T-cell (primary cell): ENCODE measurements at regions not wholly inside any gene's neighbourhood (a gene's known extent, or its start where the extent isn't known, plus 50 kb on each side); places are given as distances from the start of the nearest gene placed in this dataset.

Source experiments
- ATAC-seq, 4 experiments: fragments of 200-7000 bp in 3 of 4; fragments of 150-1000 bp in 1 of 4; cut with Tn5 transposase; replicated peaks in 1 of 4; 1 replicate in 3 of 4; 2 replicates in 1 of 4; pipeline ENCODE4 v1.10.0; 2021; ENCODE audit warnings: moderate library complexity in 3 of 4, mild to moderate bottlenecking in 2 of 4, moderate number of reproducible peaks in 1 of 4
- CTCF ChIA-PET, 2 donors: fragments of 300-600 bp; sonication (Branson Sonifier 250); formaldehyde crosslinking; loops; one replicate each; lab custom pipeline; 2022; ENCODE audit warnings: antibody characterized with exemption in 2 of 2; lab: Charles Lee
- POLR2A ChIA-PET, 2 donors: fragments of 300-600 bp; sonication (Branson Sonifier 250); formaldehyde crosslinking; loops; one replicate each; lab custom pipeline; 2022; ENCODE audit warnings: antibody characterized with exemption in 2 of 2; lab: Charles Lee
- DNase-seq, 35 experiments: peaks; one replicate each; pipeline versions ENCODE4 v3.0.0 to v3.0.0-alpha.2; 2013 to 2023
- H3K27ac ChIP-seq: one replicate; pipeline ENCODE4 v1.5.1; 2013; ENCODE audit warnings: low read length
- H3K27me3 ChIP-seq, 2 experiments: replicated peaks in 1 of 2; 1 replicate in 1 of 2; 2 replicates in 1 of 2; pipeline versions ENCODE4 v1.6.1 to v1.7.0; 2013; ENCODE audit warnings: low read length in 1 of 2, mixed read lengths in 1 of 2; ENCODE audit not compliant: control insufficient read depth in 2 of 2, insufficient read depth in 2 of 2; ENCODE audit errors: extremely low read depth in 1 of 2
- H3K36me3 ChIP-seq, 2 donors: 1 replicate in 1 of 2; 2 replicates in 1 of 2; pipeline versions ENCODE4 v1.6.1 to v1.7.0; 2013; ENCODE audit warnings: low read length in 1 of 2; ENCODE audit not compliant: control insufficient read depth in 2 of 2, insufficient read depth in 1 of 2; ENCODE audit errors: extremely low read depth in 1 of 2
- H3K4me1 ChIP-seq, 2 experiments: 1 replicate in 1 of 2; 2 replicates in 1 of 2; pipeline versions ENCODE4 v1.6.1 to v1.7.0; 2013; ENCODE audit warnings: low read length in 2 of 2, mixed read lengths in 1 of 2; ENCODE audit not compliant: insufficient read depth in 2 of 2, control insufficient read depth in 1 of 2; ENCODE audit errors: extremely low read depth in 1 of 2
- H3K4me3 ChIP-seq, 2 donors: 1 replicate in 1 of 2; 2 replicates in 1 of 2; pipeline versions ENCODE4 v1.5.1 to v1.7.0; 2013; ENCODE audit warnings: mild to moderate bottlenecking in 2 of 2, low read length in 1 of 2, moderate library complexity in 1 of 2; ENCODE audit not compliant: control insufficient read depth in 1 of 2; ENCODE audit errors: extremely low read depth in 1 of 2
- H3K9me3 ChIP-seq: 2 replicates; pipeline ENCODE4 v1.7.0; 2013
- H3K27ac Mint-ChIP-seq, 2 donors: one replicate each; pipeline ENCODE4 v1.8.0; 2020 to 2021; ENCODE audit warnings: mild to moderate bottlenecking in 2 of 2, mixed read lengths in 2 of 2
- H3K27me3 Mint-ChIP-seq, 2 donors: one replicate each; pipeline ENCODE4 v1.8.0; 2021 to 2022; ENCODE audit warnings: mixed read lengths in 2 of 2
- H3K36me3 Mint-ChIP-seq: one replicate; pipeline ENCODE4 v1.8.0; 2021; ENCODE audit warnings: mixed read lengths
- H3K4me1 Mint-ChIP-seq, 3 donors: one replicate each; pipeline ENCODE4 v1.8.0; 2020 to 2022; ENCODE audit warnings: mixed read lengths in 3 of 3, mild to moderate bottlenecking in 1 of 3
- H3K4me3 Mint-ChIP-seq, 3 donors: one replicate each; pipeline ENCODE4 v1.8.0; 2020 to 2022; ENCODE audit warnings: mild to moderate bottlenecking in 3 of 3, mixed read lengths in 3 of 3, moderate library complexity in 3 of 3
- H3K9me3 Mint-ChIP-seq, 3 donors: one replicate each; pipeline ENCODE4 v1.8.0; 2020 to 2022; ENCODE audit warnings: mixed read lengths in 3 of 3
- WGBS: methylation state at CpG from one replicate; pipeline ENCODE4 v1.1.5; 2013; ENCODE audit warnings: missing lambda C conversion rate; ENCODE audit not compliant: insufficient coverage; 5-methylcytosine and 5-hydroxymethylcytosine counted together

DNA sequence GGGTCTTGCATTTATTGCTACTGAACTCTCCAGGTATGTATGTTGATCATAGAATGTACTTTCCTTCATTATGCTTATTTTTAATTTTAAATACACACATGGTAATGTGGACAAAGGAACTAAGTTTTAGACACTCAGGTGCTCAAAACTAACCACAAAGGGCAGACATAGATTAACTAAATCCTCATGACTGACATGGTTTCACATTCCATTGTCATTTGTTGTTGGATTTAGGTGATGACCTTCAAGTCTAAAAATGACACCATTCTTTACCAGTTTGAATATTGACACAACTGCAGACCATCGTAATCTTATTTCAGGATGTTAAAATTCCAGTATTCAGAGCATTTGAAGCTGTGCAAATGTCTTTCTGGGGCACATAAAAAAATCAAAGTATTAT is 128.4 kb downstream of the BBS10 start:
- H3K4me3 Mint-ChIP-seq, result no peak overlapping the region
- peaks cover 0 to 2% of the 10 kb centered on the region in 2 experiments for H3K27me3 ChIP-seq
- ChIA-PET POLR2A (no interaction called here), CTCF (no interaction called here)
- no peaks in the 10 kb centered on the region for H3K36me3 Mint-ChIP-seq
- no peak for ATAC-seq
- no peaks in the 10 kb centered on the region for H3K4me1 Mint-ChIP-seq
- no peaks in the 10 kb centered on the region for H3K4me1 ChIP-seq
- DNase-seq, result no peak
- H3K27ac ChIP-seq, result no peak overlapping the region
- H3K4me3 ChIP-seq, result no peak overlapping the region
- H3K27ac Mint-ChIP-seq, result no peak overlapping the region
- H3K9me3 Mint-ChIP-seq, result no peaks in the 10 kb centered on the region
- H3K27me3 Mint-ChIP-seq, result peaks cover 3 to 11% of the 10 kb centered on the region in 2 donors
- H3K36me3 ChIP-seq, result no peaks in the 10 kb centered on the region
- WGBS, result no CpG with 5 or more reads among the region's 1 CpG
- H3K9me3 ChIP-seq, result no peaks in the 10 kb centered on the region

- Mint-ChIP-seq H3K4me3 (no peak overlapping the region), H3K27ac (no peak overlapping the region), H3K4me1 (no peaks in the 10 kb centered on the region), H3K36me3 (no peaks in the 10 kb centered on the region), H3K9me3 (no peaks in the 10 kb centered on the region), H3K27me3 (peaks cover 3 to 10% of the 10 kb centered on the region in 2 donors)
- DNase-seq (no peak), ATAC-seq (no peak)
- H3K36me3 ChIP-seq, result no peaks in the 10 kb centered on the region
- H3K4me3 ChIP-seq, result no peak overlapping the region
- POLR2A ChIA-PET, result no interaction called here
- no peaks in the 10 kb centered on the region for H3K4me1 ChIP-seq
- CTCF ChIA-PET, result no interaction called here
- H3K27ac ChIP-seq, result no peak overlapping the region
- peaks cover 0 to 2% of the 10 kb centered on the region in 2 experiments for H3K27me3 ChIP-seq
- WGBS, result 72% methylated on average over 4 of the region's 8 CpGs
- H3K9me3 ChIP-seq, result no peaks in the 10 kb centered on the region
These were observed 131.4 kb downstream of the BBS10 start for GRCh38 chr12:76216585-76217472.

GRCh38 chr12:76208129-76208528 is 123.6 kb upstream of the NAP1L1 start:
- no peak overlapping the region for H3K4me3 ChIP-seq
- peaks cover 0 to 3% (median 2%) of the 10 kb centered on the region in 3 donors for H3K9me3 Mint-ChIP-seq
- no peaks in the 10 kb centered on the region for H3K9me3 ChIP-seq
- ATAC-seq (no peak), DNase-seq (no peak)
- H3K36me3 ChIP-seq, result no peaks in the 10 kb centered on the region
- CTCF ChIA-PET, result no interaction called here
- no peaks in the 10 kb centered on the region for H3K4me1 Mint-ChIP-seq
- no peak overlapping the region for H3K27ac Mint-ChIP-seq
- H3K27ac ChIP-seq, result no peak overlapping the region
- H3K4me3 Mint-ChIP-seq, result no peak overlapping the region
- peaks cover 22 to 23% of the 10 kb centered on the region in 2 donors for H3K27me3 Mint-ChIP-seq
- POLR2A ChIA-PET, result no interaction called here
- no peaks in the 10 kb centered on the region for H3K27me3 ChIP-seq
- H3K36me3 Mint-ChIP-seq, result no peaks in the 10 kb centered on the region
- H3K4me1 ChIP-seq, result no peaks in the 10 kb centered on the region

- no peaks in the 10 kb centered on the region for H3K36me3 ChIP-seq
- no peak overlapping the region for H3K27ac Mint-ChIP-seq
- ATAC-seq (no peak), DNase-seq (no peak)
- H3K27me3 ChIP-seq, result no peaks in the 10 kb centered on the region
- no peak overlapping the region for H3K4me3 ChIP-seq
- no peaks in the 10 kb centered on the region for H3K9me3 ChIP-seq
- H3K4me1 ChIP-seq, result peaks cover 0 to 2% of the 10 kb centered on the region in 2 experiments
- no peak overlapping the region for H3K4me3 Mint-ChIP-seq
- no peaks in the 10 kb centered on the region for H3K4me1 Mint-ChIP-seq
- POLR2A ChIA-PET, result no interaction called here
- peaks cover 31 to 33% of the 10 kb centered on the region in 2 donors for H3K27me3 Mint-ChIP-seq
- CTCF ChIA-PET, result no interaction called here
- H3K36me3 Mint-ChIP-seq, result no peaks in the 10 kb centered on the region
- peaks cover 0 to 8% (median 5%) of the 10 kb centered on the region in 3 donors for H3K9me3 Mint-ChIP-seq
- WGBS, result 85% methylated on average over 5 of the region's 5 CpGs
- H3K27ac ChIP-seq, result no peak overlapping the region
These were observed 122.2 kb upstream of the NAP1L1 start for GRCh38 chr12:76206677-76207072.

GRCh38 chr12:76206039-76206676 is 121.7 kb upstream of the NAP1L1 start:
- Mint-ChIP-seq H3K4me3 (no peak overlapping the region), H3K27me3 (peaks cover 31 to 34% of the 10 kb centered on the region in 2 donors), H3K9me3 (peaks cover 0 to 8% (median 5%) of the 10 kb centered on the region in 3 donors), H3K36me3 (no peaks in the 10 kb centered on the region), H3K27ac (no peak overlapping the region), H3K4me1 (no peaks in the 10 kb centered on the region)
- ATAC-seq (no peak), DNase-seq (no peak)
- Histone ChIP-seq H3K36me3 (no peaks in the 10 kb centered on the region), H3K4me3 (no peak overlapping the region), H3K4me1 (peaks cover 0 to 2% of the 10 kb centered on the region in 2 experiments), H3K27me3 (no peaks in the 10 kb centered on the region), H3K27ac (no peak overlapping the region), H3K9me3 (no peaks in the 10 kb centered on the region)
- POLR2A ChIA-PET, result no interaction called here
- 33% methylated on average over 1 of the region's 1 CpG for WGBS
- CTCF ChIA-PET, result interaction anchor here in 1 of 2 donors (0.5 kb wide), 1 partner anchor 15 kb away, joined by 5 read pairs; no protein-coding TSS in a partner anchor

DNA sequence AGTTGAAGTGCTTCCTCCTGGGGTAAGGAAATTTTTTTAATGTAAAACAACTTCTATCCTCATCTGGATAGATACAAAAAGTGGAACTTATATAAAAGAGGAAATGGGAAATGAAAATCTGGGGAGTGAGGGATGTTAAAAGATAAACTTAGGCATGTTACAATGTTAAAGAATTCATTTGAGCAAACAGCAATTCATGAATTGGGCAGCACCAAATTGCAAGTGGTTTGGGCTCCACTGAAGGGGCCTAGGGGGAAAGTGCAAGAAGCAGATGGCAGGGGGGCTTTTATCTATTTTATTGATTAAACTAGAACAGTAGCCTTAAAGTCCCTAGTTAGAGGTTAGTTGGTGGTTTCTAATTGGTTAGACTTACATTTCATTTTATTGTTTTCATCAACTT is 118.1 kb upstream of the NAP1L1 start:
- H3K27ac Mint-ChIP-seq, result no peak overlapping the region
- CTCF ChIA-PET, result no interaction called here
- Histone ChIP-seq H3K4me3 (no peak overlapping the region), H3K27me3 (no peaks in the 10 kb centered on the region), H3K36me3 (no peaks in the 10 kb centered on the region), H3K9me3 (peaks cover 6% of the 10 kb centered on the region), H3K4me1 (peaks cover 0 to 2% of the 10 kb centered on the region in 2 experiments), H3K27ac (no peak overlapping the region)
- no peak for DNase-seq
- no peak overlapping the region for H3K4me3 Mint-ChIP-seq
- H3K27me3 Mint-ChIP-seq, result peaks cover 27 to 32% of the 10 kb centered on the region in 2 donors
- H3K9me3 Mint-ChIP-seq, result peaks cover 5 to 33% (median 22%) of the 10 kb centered on the region in 3 donors
- H3K36me3 Mint-ChIP-seq, result no peaks in the 10 kb centered on the region
- POLR2A ChIA-PET, result no interaction called here
- H3K4me1 Mint-ChIP-seq, result no peaks in the 10 kb centered on the region
- no peak for ATAC-seq
